Caco-2 (cell line): ENCODE measurements at regions not wholly inside any gene's neighbourhood (a gene's known extent, or its start where the extent isn't known, plus 50 kb on each side); places are given as distances from the start of the nearest gene placed in this dataset.
"Not testable (repeated sequence)": the region's sequence is repeated elsewhere in the genome, so short reads cannot be mapped to it uniquely, and the experiment has no call there.

Experiments used
- BruUV-seq: library from RNA; stranded (reverse); fragments of 400-500 nt; replicated peaks from 2 replicates; lab custom pipeline; 2021; lab: Mats Ljungman, UMichigan
- CTCF ChIA-PET: fragments of 300-600 bp; sonication (Branson Sonifier 250); formaldehyde crosslinking; loops from one replicate; lab custom pipeline; 2022; ENCODE audit warnings: antibody characterized with exemption; lab: Charles Lee
- POLR2A ChIA-PET: fragments of 300-600 bp; sonication (Branson Sonifier 250); formaldehyde crosslinking; loops from one replicate; lab custom pipeline; 2022; ENCODE audit warnings: antibody characterized with exemption; lab: Charles Lee
- DNase-seq, 2 experiments: peaks; one replicate each; pipeline versions ENCODE4 v3.0.0 to v3.0.0-alpha.2; 2020 to 2022
- H3K27me3 ChIP-seq: replicated peaks from 2 replicates; pipeline ENCODE4 v1.6.0; 2011; ENCODE audit warnings: low read length; ENCODE audit not compliant: control insufficient read depth, insufficient read depth
- H3K36me3 ChIP-seq: 2 replicates; pipeline ENCODE4 v1.5.1; 2011; ENCODE audit warnings: low read length; ENCODE audit not compliant: control insufficient read depth, insufficient read depth
- H3K4me1 ChIP-seq: fragments of 250-450 bp; sonication (Bioruptor Pico); 2 replicates; pipeline ENCODE4 v1.5.1; 2020; ENCODE audit warnings: mild to moderate bottlenecking
- H3K4me3 ChIP-seq: 2 replicates; pipeline ENCODE4 v1.5.1; 2011; ENCODE audit warnings: low read depth, mild to moderate bottlenecking, control low read depth, low read length
- H3K9me3 ChIP-seq: fragments of 250-450 bp; sonication (Bioruptor Pico); 2 replicates; pipeline ENCODE4 v1.5.1; 2020; ENCODE audit warnings: mild to moderate bottlenecking, moderate library complexity
- H3K27ac Mint-ChIP-seq: one replicate; pipeline ENCODE4 v1.8.0; 2022; ENCODE audit warnings: mixed read lengths; ENCODE audit not compliant: unreplicated experiment
- H3K27me3 Mint-ChIP-seq: one replicate; pipeline ENCODE4 v1.8.0; 2022; ENCODE audit warnings: mixed read lengths; ENCODE audit not compliant: insufficient read depth, unreplicated experiment
- H3K36me3 Mint-ChIP-seq: one replicate; pipeline ENCODE4 v1.8.0; 2022; ENCODE audit warnings: mild to moderate bottlenecking, mixed read lengths; ENCODE audit not compliant: insufficient read depth, unreplicated experiment
- H3K4me1 Mint-ChIP-seq: one replicate; pipeline ENCODE4 v1.8.0; 2022; ENCODE audit warnings: low read depth, mixed read lengths; ENCODE audit not compliant: unreplicated experiment
- H3K4me3 Mint-ChIP-seq: one replicate; pipeline ENCODE4 v1.8.0; 2022; ENCODE audit warnings: mild to moderate bottlenecking, moderate library complexity, mixed read lengths; ENCODE audit not compliant: unreplicated experiment
- H3K9me3 Mint-ChIP-seq: one replicate; pipeline ENCODE4 v1.8.0; 2022; ENCODE audit warnings: mixed read lengths; ENCODE audit not compliant: unreplicated experiment
- CTCF ChIP-seq, 2 experiments: fragments of 200-600 bp in 1 of 2; IDR thresholded peaks; 1 replicate in 1 of 2; 2 replicates in 1 of 2; pipeline versions ENCODE4 v1.5.1 to v1.8.0; 2011 to 2022; ENCODE audit warnings: antibody characterized with exemption in 1 of 2, control low read depth in 1 of 2, inconsistent platforms in 1 of 2, low read depth in 1 of 2, low read length in 1 of 2, mild to moderate bottlenecking in 1 of 2, moderate library complexity in 1 of 2; ENCODE audit not compliant: insufficient read depth in 1 of 2, severe bottlenecking in 1 of 2, unreplicated experiment in 1 of 2
- intact Hi-C: fragments of 100-400 bp; cut with micrococcal nuclease; formaldehyde crosslinking; loops from one replicate; pipeline ENCODE4 v1.10.0; 2022; ENCODE audit not compliant: unreplicated experiment

GRCh38 chr2:14778015-14778414 lies 145.5 kb downstream of the LRATD1 start:
- Mint-ChIP-seq H3K4me1 (no peaks in the 10 kb centered on the region), H3K27ac (no peak overlapping the region), H3K4me3 (no peak overlapping the region), H3K27me3 (no peaks in the 10 kb centered on the region), H3K9me3 (no peaks in the 10 kb centered on the region), H3K36me3 (no peaks in the 10 kb centered on the region)
- Histone ChIP-seq H3K36me3 (no peaks in the 10 kb centered on the region), H3K9me3 (no peaks in the 10 kb centered on the region), H3K4me1 (no peaks in the 10 kb centered on the region), H3K27me3 (no peaks in the 10 kb centered on the region), H3K4me3 (no peak overlapping the region)
- ChIA-PET CTCF (no interaction called here), POLR2A (no interaction called here)
- intact Hi-C loops = no loop called here
- DNase-seq = no peak
- TF ChIP-seq CTCF (IDR thresholded peaks at IDR 0.05; ENCODE audit: insufficient read depth in 1 of 2, low read depth in 1 of 2, low read length in 1 of 2, severe bottlenecking in 1 of 2, unreplicated experiment in 1 of 2) = no peak
- BruUV-seq = no TSS peak

GRCh38 chr2:14779252-14779651 lies 146.7 kb downstream of the LRATD1 start:
- H3K27me3 Mint-ChIP-seq = no peaks in the 10 kb centered on the region
- DNase-seq = no peak
- intact Hi-C loops = no loop called here
- no peak overlapping the region for H3K4me3 Mint-ChIP-seq
- H3K4me1 ChIP-seq = no peaks in the 10 kb centered on the region
- ChIA-PET POLR2A (no interaction called here), CTCF (no interaction called here)
- H3K27me3 ChIP-seq = no peaks in the 10 kb centered on the region
- BruUV-seq = no TSS peak
- no peaks in the 10 kb centered on the region for H3K4me1 Mint-ChIP-seq
- no peaks in the 10 kb centered on the region for H3K9me3 ChIP-seq
- no peaks in the 10 kb centered on the region for H3K9me3 Mint-ChIP-seq
- no peak overlapping the region for H3K4me3 ChIP-seq
- H3K36me3 ChIP-seq = no peaks in the 10 kb centered on the region
- TF ChIP-seq CTCF (IDR thresholded peaks at IDR 0.05; ENCODE audit: insufficient read depth in 1 of 2, low read depth in 1 of 2, low read length in 1 of 2, severe bottlenecking in 1 of 2, unreplicated experiment in 1 of 2) = no peak
- H3K27ac Mint-ChIP-seq = no peak overlapping the region
- no peaks in the 10 kb centered on the region for H3K36me3 Mint-ChIP-seq

DNA sequence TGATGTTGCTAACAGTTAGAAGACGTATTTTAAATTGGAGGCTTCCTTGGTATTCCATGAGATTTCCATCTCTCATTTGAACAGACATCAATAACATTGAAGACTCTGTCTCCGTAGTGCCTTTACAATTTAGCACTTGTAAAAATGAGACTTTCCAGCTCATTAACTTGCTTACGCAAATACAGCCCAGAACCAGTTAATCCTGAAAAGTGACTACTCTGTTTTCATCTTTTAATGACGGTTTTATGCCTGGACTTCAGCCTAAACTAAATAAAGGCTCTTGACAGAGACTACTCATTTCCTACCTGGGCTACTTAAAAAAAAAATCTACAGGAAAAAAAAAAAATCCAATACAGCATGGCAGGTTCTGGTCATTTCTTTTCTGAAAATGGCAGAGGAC lies 148.6 kb downstream of the LRATD1 start:
- CTCF ChIA-PET = no interaction called here
- H3K4me1 Mint-ChIP-seq = no peaks in the 10 kb centered on the region
- POLR2A ChIA-PET = no interaction called here

GRCh38 chr2:14788814-14789213 lies 156.3 kb downstream of the LRATD1 start:
- H3K27me3 ChIP-seq, H3K4me1 Mint-ChIP-seq, BruUV-seq, CTCF ChIA-PET, H3K9me3 ChIP-seq, H3K9me3 Mint-ChIP-seq, H3K4me3 ChIP-seq, H3K36me3 Mint-ChIP-seq, POLR2A ChIA-PET, H3K4me1 ChIP-seq, H3K4me3 Mint-ChIP-seq, H3K36me3 ChIP-seq, DNase-seq, H3K27ac Mint-ChIP-seq, intact Hi-C loops, H3K27me3 Mint-ChIP-seq: not testable (repeated sequence)

More for the DNA sequence above, 148.6 kb downstream of the LRATD1 start:
- intact Hi-C loops = no loop called here
- H3K36me3 Mint-ChIP-seq = no peaks in the 10 kb centered on the region
- BruUV-seq = no TSS peak
- no peaks in the 10 kb centered on the region for H3K27me3 Mint-ChIP-seq
- H3K36me3 ChIP-seq = no peaks in the 10 kb centered on the region
- no peaks in the 10 kb centered on the region for H3K9me3 ChIP-seq
- no peaks in the 10 kb centered on the region for H3K9me3 Mint-ChIP-seq
- no peak overlapping the region for H3K4me3 Mint-ChIP-seq
- H3K27ac Mint-ChIP-seq = no peak overlapping the region
- no peaks in the 10 kb centered on the region for H3K4me1 ChIP-seq
- no peak for TF ChIP-seq CTCF (IDR thresholded peaks at IDR 0.05; ENCODE audit: insufficient read depth in 1 of 2, low read depth in 1 of 2, low read length in 1 of 2, severe bottlenecking in 1 of 2, unreplicated experiment in 1 of 2)
- no peaks in the 10 kb centered on the region for H3K27me3 ChIP-seq
- no peak for DNase-seq
- H3K4me3 ChIP-seq = no peak overlapping the region
